Neural progenitor cell (in vitro differentiated cells): ENCODE measurements at regions not wholly inside any gene's neighbourhood (a gene's known extent, or its start where the extent isn't known, plus 50 kb on each side); places are given as distances from the start of the nearest gene placed in this dataset.
"Not testable (repeated sequence)": the region's sequence is repeated elsewhere in the genome, so short reads cannot be mapped to it uniquely, and the experiment has no call there.

Source experiments
- DNase-seq: peaks from one replicate; pipeline ENCODE4 v3.0.0-alpha.2; 2016; ENCODE audit warnings: low spot score
- H2AFZ ChIP-seq: fragments of 200-600 bp; sonication (generic); replicated peaks from 2 replicates; pipeline ENCODE4 v1.6.1; 2016; ENCODE audit warnings: antibody characterized with exemption
- H3F3A ChIP-seq: fragments of 200-600 bp; sonication (generic); 2 replicates; pipeline ENCODE4 v1.6.1; 2016; ENCODE audit warnings: antibody characterized with exemption, low read depth
- H3K27ac ChIP-seq: fragments of 200-600 bp; sonication (generic); 2 replicates; pipeline ENCODE4 v1.5.1; 2016; ENCODE audit warnings: mild to moderate bottlenecking
- H3K27me3 ChIP-seq: fragments of 200-600 bp; sonication (generic); 2 replicates; pipeline ENCODE4 v1.6.1; 2016; ENCODE audit warnings: mild to moderate bottlenecking, moderate library complexity
- H3K36me3 ChIP-seq: fragments of 200-600 bp; sonication (generic); 2 replicates; pipeline ENCODE4 v1.5.1; 2016
- H3K4me1 ChIP-seq: fragments of 200-600 bp; sonication (generic); 2 replicates; pipeline ENCODE4 v1.6.1; 2016; ENCODE audit warnings: mixed run types
- H3K4me2 ChIP-seq: fragments of 200-600 bp; sonication (generic); 2 replicates; pipeline ENCODE4 v1.6.1; 2016
- H3K4me3 ChIP-seq: fragments of 200-600 bp; sonication (generic); 2 replicates; pipeline ENCODE4 v1.5.1; 2016
- H3K79me2 ChIP-seq: fragments of 200-600 bp; sonication (generic); 2 replicates; pipeline ENCODE4 v1.6.1; 2016; ENCODE audit warnings: low read depth
- H3K9ac ChIP-seq: fragments of 200-600 bp; sonication (generic); 2 replicates; pipeline ENCODE4 v1.6.1; 2016
- H3K9me3 ChIP-seq: fragments of 200-600 bp; sonication (generic); 2 replicates; pipeline ENCODE4 v1.5.1; 2016; ENCODE audit warnings: low read depth
- H4K20me1 ChIP-seq: fragments of 200-600 bp; sonication (generic); 2 replicates; pipeline ENCODE4 v1.6.1; 2016; ENCODE audit warnings: low read depth
- H3K27ac Mint-ChIP-seq: 3 replicates; pipeline ENCODE4 v1.8.0; 2021; ENCODE audit warnings: mixed read lengths
- H3K27me3 Mint-ChIP-seq: 2 replicates; pipeline ENCODE4 v1.8.0; 2022; ENCODE audit warnings: low read depth, mild to moderate bottlenecking, inconsistent platforms, moderate library complexity, mixed read lengths; ENCODE audit not compliant: insufficient read depth
- H3K36me3 Mint-ChIP-seq: 3 replicates; pipeline ENCODE4 v1.8.0; 2021; ENCODE audit warnings: mixed read lengths
- H3K4me1 Mint-ChIP-seq: 3 replicates; pipeline ENCODE4 v1.8.0; 2021; ENCODE audit warnings: mixed read lengths
- H3K4me3 Mint-ChIP-seq: 3 replicates; pipeline ENCODE4 v1.8.0; 2021; ENCODE audit warnings: mild to moderate bottlenecking, moderate library complexity, mixed read lengths
- H3K9me3 Mint-ChIP-seq: 3 replicates; pipeline ENCODE4 v1.8.0; 2020; ENCODE audit warnings: mixed read lengths

DNA sequence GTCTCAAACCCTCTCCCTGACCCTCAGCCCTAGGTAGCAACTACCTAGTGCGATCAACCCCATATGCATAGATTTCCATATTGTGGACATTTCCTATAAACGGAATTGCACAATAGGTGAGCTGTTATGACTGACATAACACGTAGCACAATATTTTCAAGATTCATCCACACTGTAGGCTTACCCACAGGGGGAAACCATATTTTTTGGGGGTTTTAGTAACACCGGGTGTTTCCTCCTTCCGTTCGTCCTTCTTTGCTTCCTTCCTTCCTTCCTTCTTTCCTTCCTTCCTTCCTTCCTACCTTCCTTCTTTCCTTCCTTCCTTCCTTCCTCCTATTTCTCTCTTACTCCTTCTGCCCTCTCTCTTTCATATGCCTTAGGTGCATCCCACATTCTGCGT, 524.2 kb downstream of the CWH43 start:
- not testable (repeated sequence) for H3K4me2 ChIP-seq, H3K4me3 Mint-ChIP-seq, H3K4me3 ChIP-seq, H3K36me3 ChIP-seq, H4K20me1 ChIP-seq, H3K27ac ChIP-seq, H3F3A ChIP-seq, H2AFZ ChIP-seq, H3K9ac ChIP-seq, H3K4me1 Mint-ChIP-seq, H3K79me2 ChIP-seq, H3K27me3 ChIP-seq, H3K4me1 ChIP-seq, H3K27ac Mint-ChIP-seq
- Mint-ChIP-seq H3K9me3 (peaks cover 51% of the 10 kb centered on the region), H3K36me3 (peaks cover 13% of the 10 kb centered on the region), H3K27me3 (peaks cover 16% of the 10 kb centered on the region)
- peak; percentile 1 for DNase-seq
- H3K9me3 ChIP-seq, result peaks cover 46% of the 10 kb centered on the region

GRCh38 chr4:49511353-49511752, 525.3 kb downstream of the CWH43 start:
- not testable (repeated sequence) for H3K27me3 ChIP-seq, H3K27ac Mint-ChIP-seq, H2AFZ ChIP-seq, H3K9ac ChIP-seq, H3F3A ChIP-seq, H3K4me1 Mint-ChIP-seq, H3K4me3 Mint-ChIP-seq, H3K4me2 ChIP-seq, H3K36me3 ChIP-seq, H3K27ac ChIP-seq, H3K4me1 ChIP-seq, H4K20me1 ChIP-seq, H3K79me2 ChIP-seq, H3K4me3 ChIP-seq
- Mint-ChIP-seq H3K27me3 (peaks cover 16% of the 10 kb centered on the region), H3K36me3 (peaks cover 13% of the 10 kb centered on the region), H3K9me3 (peaks cover 62% of the 10 kb centered on the region)
- H3K9me3 ChIP-seq, result peaks cover 46% of the 10 kb centered on the region
- DNase-seq, result peak; percentile 13

GRCh38 chr4:49511881-49512491, 525.9 kb downstream of the CWH43 start:
- H3K79me2 ChIP-seq, H4K20me1 ChIP-seq, H3K4me3 Mint-ChIP-seq, H2AFZ ChIP-seq, H3K4me2 ChIP-seq, H3K27ac Mint-ChIP-seq, H3K9ac ChIP-seq, H3F3A ChIP-seq, H3K4me3 ChIP-seq, H3K27ac ChIP-seq, H3K36me3 ChIP-seq, H3K4me1 ChIP-seq, H3K27me3 ChIP-seq, H3K4me1 Mint-ChIP-seq: not testable (repeated sequence)
- peak; percentile 9 for DNase-seq
- peaks cover 16% of the 10 kb centered on the region for H3K27me3 Mint-ChIP-seq
- peaks cover 68% of the 10 kb centered on the region for H3K9me3 Mint-ChIP-seq
- peaks cover 46% of the 10 kb centered on the region for H3K9me3 ChIP-seq
- H3K36me3 Mint-ChIP-seq, result peaks cover 13% of the 10 kb centered on the region

- H2AFZ ChIP-seq, H3K27ac ChIP-seq, H3K4me1 ChIP-seq, H3K36me3 ChIP-seq, H3K4me3 ChIP-seq, H3K79me2 ChIP-seq, H3K4me1 Mint-ChIP-seq, H3K27ac Mint-ChIP-seq, H3F3A ChIP-seq, H3K9ac ChIP-seq, H4K20me1 ChIP-seq, H3K4me3 Mint-ChIP-seq, H3K27me3 ChIP-seq, H3K4me2 ChIP-seq: not testable (repeated sequence)
- DNase-seq, result peak; percentile 8
- peaks cover 46% of the 10 kb centered on the region for H3K9me3 ChIP-seq
- Mint-ChIP-seq H3K27me3 (peaks cover 16% of the 10 kb centered on the region), H3K36me3 (peaks cover 13% of the 10 kb centered on the region), H3K9me3 (peaks cover 71% of the 10 kb centered on the region)
Observed at GRCh38 chr4:49512641-49513545, 526.8 kb downstream of the CWH43 start.

GRCh38 chr4:49513546-49514115, 527.6 kb downstream of the CWH43 start:
- DNase-seq, result peak; percentile 1
- not testable (repeated sequence) for H3K4me1 ChIP-seq, H3F3A ChIP-seq, H3K36me3 ChIP-seq, H4K20me1 ChIP-seq, H3K4me2 ChIP-seq, H2AFZ ChIP-seq, H3K4me1 Mint-ChIP-seq, H3K79me2 ChIP-seq, H3K9ac ChIP-seq, H3K4me3 ChIP-seq, H3K27ac Mint-ChIP-seq, H3K27ac ChIP-seq, H3K4me3 Mint-ChIP-seq, H3K27me3 ChIP-seq
- peaks cover 16% of the 10 kb centered on the region for H3K27me3 Mint-ChIP-seq
- peaks cover 71% of the 10 kb centered on the region for H3K9me3 Mint-ChIP-seq
- peaks cover 46% of the 10 kb centered on the region for H3K9me3 ChIP-seq
- H3K36me3 Mint-ChIP-seq, result peaks cover 13% of the 10 kb centered on the region

DNA sequence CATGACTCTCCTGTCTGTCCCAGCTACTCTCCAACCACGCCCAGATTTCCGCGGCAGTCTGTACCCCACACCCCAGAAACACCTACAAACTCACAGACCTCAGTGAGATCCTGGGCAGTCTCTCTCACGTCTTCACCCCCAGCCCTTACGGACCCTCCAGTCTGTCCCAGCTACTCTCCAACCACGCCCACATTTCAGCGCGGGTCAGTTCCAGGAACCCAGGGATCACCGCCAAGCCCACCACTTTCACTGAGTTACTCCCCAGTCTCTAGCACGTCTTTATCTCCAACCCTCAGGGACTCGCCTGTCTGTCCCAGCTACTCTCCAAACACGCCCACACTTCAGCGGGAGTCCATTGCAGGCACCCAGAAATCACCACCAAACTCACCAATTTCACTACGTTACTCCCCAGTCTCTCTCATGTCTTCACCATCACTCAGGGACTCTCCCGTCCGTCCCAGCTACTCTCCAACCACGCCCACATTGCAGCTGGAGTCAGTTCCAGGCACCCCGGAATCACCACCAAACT, 528.2 kb downstream of the CWH43 start:
- not testable (repeated sequence) for H3K27ac ChIP-seq, H3K4me1 Mint-ChIP-seq, H3K4me1 ChIP-seq, H2AFZ ChIP-seq, H4K20me1 ChIP-seq, H3F3A ChIP-seq, H3K79me2 ChIP-seq, H3K9ac ChIP-seq, H3K36me3 ChIP-seq, H3K4me2 ChIP-seq, H3K4me3 ChIP-seq, H3K27ac Mint-ChIP-seq, H3K27me3 ChIP-seq
- peaks cover 16% of the 10 kb centered on the region for H3K27me3 Mint-ChIP-seq
- peaks cover 46% of the 10 kb centered on the region for H3K9me3 ChIP-seq
- DNase-seq, result peak; percentile 13
- H3K36me3 Mint-ChIP-seq, result peaks cover 13% of the 10 kb centered on the region
- H3K9me3 Mint-ChIP-seq, result peaks cover 71% of the 10 kb centered on the region
- H3K4me3 Mint-ChIP-seq, result peak overlapping the region; percentile 1

GRCh38 chr4:49514841-49515240, 528.8 kb downstream of the CWH43 start:
- peaks cover 16% of the 10 kb centered on the region for H3K27me3 Mint-ChIP-seq
- not testable (repeated sequence) for H2AFZ ChIP-seq, H3K27ac Mint-ChIP-seq, H3K79me2 ChIP-seq, H3K9ac ChIP-seq, H3K27ac ChIP-seq, H3K27me3 ChIP-seq, H3K36me3 ChIP-seq, H3K4me3 ChIP-seq, H3K4me3 Mint-ChIP-seq, H3K4me1 Mint-ChIP-seq, H3K4me1 ChIP-seq, H3F3A ChIP-seq, H3K4me2 ChIP-seq, H4K20me1 ChIP-seq
- peak; percentile 4 for DNase-seq
- peaks cover 46% of the 10 kb centered on the region for H3K9me3 ChIP-seq
- peaks cover 13% of the 10 kb centered on the region for H3K36me3 Mint-ChIP-seq
- H3K9me3 Mint-ChIP-seq, result peaks cover 71% of the 10 kb centered on the region
